ENCODE measurements at regions not wholly inside any gene's neighbourhood (a gene's known extent, or its start where the extent isn't known, plus 50 kb on each side); places are given as distances from the start of the nearest gene placed in this dataset.

- no peak for TF ChIP-seq ZNF318 (IDR thresholded peaks at IDR 0.05; ENCODE audit: borderline replicate concordance in 1 of 2, low read depth in 1 of 2)
- no peak for TF ChIP-seq GABPB1 (CRISPR knock-in tag; IDR thresholded peaks at IDR 0.05)
- no peak for TF ChIP-seq THRA (IDR thresholded peaks at IDR 0.05)
- no peak for TF ChIP-seq MAZ (CRISPR knock-in tag; conservative IDR thresholded peaks at IDR 0.05 in 1 of 2, IDR thresholded peaks at IDR 0.05 in 1 of 2)
- TF ChIP-seq, protein P1, sequence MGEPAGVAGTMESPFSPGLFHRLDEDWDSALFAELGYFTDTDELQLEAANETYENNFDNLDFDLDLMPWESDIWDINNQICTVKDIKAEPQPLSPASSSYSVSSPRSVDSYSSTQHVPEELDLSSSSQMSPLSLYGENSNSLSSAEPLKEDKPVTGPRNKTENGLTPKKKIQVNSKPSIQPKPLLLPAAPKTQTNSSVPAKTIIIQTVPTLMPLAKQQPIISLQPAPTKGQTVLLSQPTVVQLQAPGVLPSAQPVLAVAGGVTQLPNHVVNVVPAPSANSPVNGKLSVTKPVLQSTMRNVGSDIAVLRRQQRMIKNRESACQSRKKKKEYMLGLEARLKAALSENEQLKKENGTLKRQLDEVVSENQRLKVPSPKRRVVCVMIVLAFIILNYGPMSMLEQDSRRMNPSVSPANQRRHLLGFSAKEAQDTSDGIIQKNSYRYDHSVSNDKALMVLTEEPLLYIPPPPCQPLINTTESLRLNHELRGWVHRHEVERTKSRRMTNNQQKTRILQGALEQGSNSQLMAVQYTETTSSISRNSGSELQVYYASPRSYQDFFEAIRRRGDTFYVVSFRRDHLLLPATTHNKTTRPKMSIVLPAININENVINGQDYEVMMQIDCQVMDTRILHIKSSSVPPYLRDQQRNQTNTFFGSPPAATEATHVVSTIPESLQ (CRISPR knock-in tag; IDR thresholded peaks at IDR 0.05): no peak
Measured at GRCh38 chrX:122422547-122422946, 761.5 kb upstream of the GRIA3 start (continued).

All from K562 (cell line).